ENCODE measurements at regions not wholly inside any gene's neighbourhood (a gene's known extent, or its start where the extent isn't known, plus 50 kb on each side); places are given as distances from the start of the nearest gene placed in this dataset.

DNA sequence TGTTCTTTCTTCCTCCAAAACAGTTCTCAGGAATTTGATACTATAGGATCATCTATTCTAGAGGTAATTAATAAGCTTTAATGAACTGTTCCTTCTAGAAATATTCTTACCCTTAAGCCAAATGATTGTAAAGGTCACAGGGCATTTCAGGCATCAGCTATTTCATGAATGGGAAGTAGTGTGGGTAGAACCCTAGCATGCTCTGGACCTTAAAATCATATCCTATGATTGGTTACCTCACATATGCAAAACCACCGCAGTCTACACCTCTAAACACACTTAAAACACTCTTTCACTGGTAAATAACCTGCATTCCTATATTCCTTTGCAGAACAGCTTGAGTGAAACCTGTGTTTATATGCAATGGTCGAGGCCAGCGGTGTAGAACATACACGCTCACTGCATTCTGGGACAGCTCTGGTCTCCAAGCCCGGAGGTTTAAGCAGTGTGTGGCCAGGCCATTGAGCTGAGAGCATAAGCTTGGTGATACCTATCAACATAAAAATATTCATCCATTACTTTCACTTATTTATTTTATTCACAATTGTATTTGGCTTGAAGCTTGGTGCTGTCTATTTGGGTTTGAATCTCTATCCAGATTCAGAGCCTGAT, 87.7 kb upstream of the RASGRP1 start:
- Histone ChIP-seq H3K4me3 (ENCODE audit: low read depth in 2 of 2, low read length in 2 of 2) (no peak overlapping the region), H3K27ac (ENCODE audit: low read length) (no peak overlapping the region), H3K9me3 (ENCODE audit: control insufficient read depth, insufficient read depth, low read depth, low read length) (no peaks in the 10 kb centered on the region), H3K27me3 (ENCODE audit: control insufficient read depth, insufficient read depth, low read length) (0 out of 2 replicates have a peak, but pooled peaks cover 2% of the 10 kb centered on the region), H3K36me3 (ENCODE audit: control insufficient read depth, insufficient read depth, low read length) (no peaks in the 10 kb centered on the region), H3K4me1 (ENCODE audit: control insufficient read depth, insufficient read depth, low read length) (no peaks in the 10 kb centered on the region)
- DNase-seq (ENCODE audit: low read depth, low spot score) = no peak
- CTCF ChIA-PET = no interaction called here
- POLR2A ChIA-PET = no interaction called here
- intact Hi-C loops (cut with micrococcal nuclease; ENCODE audit: unreplicated experiment) (no loop called here), in situ Hi-C loops (cut with HindIII; ENCODE audit: low pct_unique_long_range_greater_than_20kb, low sequenced_read_pairs) (no loop called here)
- no peak for ATAC-seq
- no peak for TF ChIP-seq SIN3A (IDR thresholded peaks at IDR 0.05; ENCODE audit: borderline replicate concordance, insufficient read depth, low read depth, low read length)
- TF ChIP-seq, protein P1, sequence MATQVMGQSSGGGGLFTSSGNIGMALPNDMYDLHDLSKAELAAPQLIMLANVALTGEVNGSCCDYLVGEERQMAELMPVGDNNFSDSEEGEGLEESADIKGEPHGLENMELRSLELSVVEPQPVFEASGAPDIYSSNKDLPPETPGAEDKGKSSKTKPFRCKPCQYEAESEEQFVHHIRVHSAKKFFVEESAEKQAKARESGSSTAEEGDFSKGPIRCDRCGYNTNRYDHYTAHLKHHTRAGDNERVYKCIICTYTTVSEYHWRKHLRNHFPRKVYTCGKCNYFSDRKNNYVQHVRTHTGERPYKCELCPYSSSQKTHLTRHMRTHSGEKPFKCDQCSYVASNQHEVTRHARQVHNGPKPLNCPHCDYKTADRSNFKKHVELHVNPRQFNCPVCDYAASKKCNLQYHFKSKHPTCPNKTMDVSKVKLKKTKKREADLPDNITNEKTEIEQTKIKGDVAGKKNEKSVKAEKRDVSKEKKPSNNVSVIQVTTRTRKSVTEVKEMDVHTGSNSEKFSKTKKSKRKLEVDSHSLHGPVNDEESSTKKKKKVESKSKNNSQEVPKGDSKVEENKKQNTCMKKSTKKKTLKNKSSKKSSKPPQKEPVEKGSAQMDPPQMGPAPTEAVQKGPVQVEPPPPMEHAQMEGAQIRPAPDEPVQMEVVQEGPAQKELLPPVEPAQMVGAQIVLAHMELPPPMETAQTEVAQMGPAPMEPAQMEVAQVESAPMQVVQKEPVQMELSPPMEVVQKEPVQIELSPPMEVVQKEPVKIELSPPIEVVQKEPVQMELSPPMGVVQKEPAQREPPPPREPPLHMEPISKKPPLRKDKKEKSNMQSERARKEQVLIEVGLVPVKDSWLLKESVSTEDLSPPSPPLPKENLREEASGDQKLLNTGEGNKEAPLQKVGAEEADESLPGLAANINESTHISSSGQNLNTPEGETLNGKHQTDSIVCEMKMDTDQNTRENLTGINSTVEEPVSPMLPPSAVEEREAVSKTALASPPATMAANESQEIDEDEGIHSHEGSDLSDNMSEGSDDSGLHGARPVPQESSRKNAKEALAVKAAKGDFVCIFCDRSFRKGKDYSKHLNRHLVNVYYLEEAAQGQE (IDR thresholded peaks at IDR 0.05; ENCODE audit: insufficient read depth in 1 of 2, low read depth in 2 of 2, low read length in 1 of 2) = no peak
- TF ChIP-seq POLR2AphosphoS5 (IDR thresholded peaks at IDR 0.05; ENCODE audit: low read depth, low read length) = no peak
- TF ChIP-seq TCF7L2 (IDR thresholded peaks at IDR 0.05; ENCODE audit: low read depth, low read length) = no peak
- TF ChIP-seq, protein P2, sequence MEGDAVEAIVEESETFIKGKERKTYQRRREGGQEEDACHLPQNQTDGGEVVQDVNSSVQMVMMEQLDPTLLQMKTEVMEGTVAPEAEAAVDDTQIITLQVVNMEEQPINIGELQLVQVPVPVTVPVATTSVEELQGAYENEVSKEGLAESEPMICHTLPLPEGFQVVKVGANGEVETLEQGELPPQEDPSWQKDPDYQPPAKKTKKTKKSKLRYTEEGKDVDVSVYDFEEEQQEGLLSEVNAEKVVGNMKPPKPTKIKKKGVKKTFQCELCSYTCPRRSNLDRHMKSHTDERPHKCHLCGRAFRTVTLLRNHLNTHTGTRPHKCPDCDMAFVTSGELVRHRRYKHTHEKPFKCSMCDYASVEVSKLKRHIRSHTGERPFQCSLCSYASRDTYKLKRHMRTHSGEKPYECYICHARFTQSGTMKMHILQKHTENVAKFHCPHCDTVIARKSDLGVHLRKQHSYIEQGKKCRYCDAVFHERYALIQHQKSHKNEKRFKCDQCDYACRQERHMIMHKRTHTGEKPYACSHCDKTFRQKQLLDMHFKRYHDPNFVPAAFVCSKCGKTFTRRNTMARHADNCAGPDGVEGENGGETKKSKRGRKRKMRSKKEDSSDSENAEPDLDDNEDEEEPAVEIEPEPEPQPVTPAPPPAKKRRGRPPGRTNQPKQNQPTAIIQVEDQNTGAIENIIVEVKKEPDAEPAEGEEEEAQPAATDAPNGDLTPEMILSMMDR (IDR thresholded peaks at IDR 0.05) = no peak
- no TSS peak for BruUV-seq (replicated peaks)

DNA sequence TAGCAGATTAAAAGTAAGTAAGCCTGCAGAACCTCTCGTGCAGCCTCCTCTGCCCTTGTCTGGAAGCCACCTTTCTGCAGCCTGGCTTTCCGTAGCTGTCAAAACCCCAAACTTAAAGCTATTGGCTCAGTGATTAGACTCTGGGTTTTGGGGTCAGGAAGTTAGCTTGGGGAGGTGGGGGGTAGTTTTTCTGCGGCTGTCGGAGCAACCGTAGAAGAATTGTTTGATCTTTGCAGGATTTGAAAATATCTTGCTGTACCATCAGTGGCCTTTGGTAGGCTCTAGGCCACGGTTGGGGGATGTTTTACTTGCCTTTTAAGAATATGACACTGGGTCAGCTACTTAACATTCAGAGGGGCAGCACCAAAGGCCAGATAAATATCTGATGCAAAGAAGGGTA, 88.4 kb upstream of the RASGRP1 start:
- H3K27ac ChIP-seq (ENCODE audit: low read length) = no peak overlapping the region
- 0 out of 2 replicates have a peak, but pooled peaks cover 2% of the 10 kb centered on the region for H3K27me3 ChIP-seq (ENCODE audit: control insufficient read depth, insufficient read depth, low read length)
- ChIA-PET CTCF (no interaction called here), POLR2A (no interaction called here)
- TF ChIP-seq SIN3A (IDR thresholded peaks at IDR 0.05; ENCODE audit: borderline replicate concordance, insufficient read depth, low read depth, low read length) = no peak
- TF ChIP-seq, protein P1 (IDR thresholded peaks at IDR 0.05; ENCODE audit: insufficient read depth in 1 of 2, low read depth in 2 of 2, low read length in 1 of 2) = no peak
- no peak for TF ChIP-seq TCF7L2 (IDR thresholded peaks at IDR 0.05; ENCODE audit: low read depth, low read length)
- TF ChIP-seq POLR2AphosphoS5 (IDR thresholded peaks at IDR 0.05; ENCODE audit: low read depth, low read length) = no peak
- TF ChIP-seq, protein P2 (IDR thresholded peaks at IDR 0.05) = no peak
- ATAC-seq (no peak), DNase-seq (ENCODE audit: low read depth, low spot score) (no peak)
- no peaks in the 10 kb centered on the region for H3K9me3 ChIP-seq (ENCODE audit: control insufficient read depth, insufficient read depth, low read depth, low read length)
- intact Hi-C loops (cut with micrococcal nuclease; ENCODE audit: unreplicated experiment) = no loop called here
- H3K4me3 ChIP-seq (ENCODE audit: low read depth in 2 of 2, low read length in 2 of 2) = no peak overlapping the region
- no peaks in the 10 kb centered on the region for H3K36me3 ChIP-seq (ENCODE audit: control insufficient read depth, insufficient read depth, low read length)
- no peaks in the 10 kb centered on the region for H3K4me1 ChIP-seq (ENCODE audit: control insufficient read depth, insufficient read depth, low read length)
- no TSS peak for BruUV-seq (replicated peaks)
- in situ Hi-C loops (cut with HindIII; ENCODE audit: low pct_unique_long_range_greater_than_20kb, low sequenced_read_pairs) = no loop called here

Data from Panc1 (cell line).